IgD-negative memory B cell (primary cell): ENCODE measurements at regions not wholly inside any gene's neighbourhood (a gene's known extent, or its start where the extent isn't known, plus 50 kb on each side); places are given as distances from the start of the nearest gene placed in this dataset.
"Not testable (repeated sequence)": the region's sequence is repeated elsewhere in the genome, so short reads cannot be mapped to it uniquely, and the experiment has no call there.

Source experiments
- H3K27ac Mint-ChIP-seq, 3 donors: one replicate each; pipeline ENCODE4 v1.8.0; 2020 to 2022; ENCODE audit warnings: mild to moderate bottlenecking in 3 of 3, mixed read lengths in 3 of 3, moderate library complexity in 1 of 3
- H3K27me3 Mint-ChIP-seq: one replicate; pipeline ENCODE4 v1.8.0; 2021; ENCODE audit warnings: mixed read lengths
- H3K36me3 Mint-ChIP-seq: one replicate; pipeline ENCODE4 v1.8.0; 2020; ENCODE audit warnings: mild to moderate bottlenecking, mixed read lengths
- H3K4me1 Mint-ChIP-seq, 3 donors: one replicate each; pipeline ENCODE4 v1.8.0; 2020 to 2022; ENCODE audit warnings: mixed read lengths in 3 of 3, mild to moderate bottlenecking in 1 of 3
- H3K4me3 Mint-ChIP-seq, 4 donors: one replicate each; pipeline ENCODE4 v1.8.0; 2020 to 2022; ENCODE audit warnings: mild to moderate bottlenecking in 4 of 4, mixed read lengths in 4 of 4, moderate library complexity in 3 of 4
- H3K9me3 Mint-ChIP-seq, 3 donors: one replicate each; pipeline ENCODE4 v1.8.0; 2020 to 2021; ENCODE audit warnings: mixed read lengths in 3 of 3, mild to moderate bottlenecking in 1 of 3

GRCh38 chr4:74505355-74505978, 60.5 kb downstream of the AREG start:
- H3K27me3 Mint-ChIP-seq: peaks cover 14% of the 10 kb centered on the region
- H3K27ac Mint-ChIP-seq, H3K4me1 Mint-ChIP-seq, H3K36me3 Mint-ChIP-seq, H3K9me3 Mint-ChIP-seq, H3K4me3 Mint-ChIP-seq: not testable (repeated sequence)

DNA sequence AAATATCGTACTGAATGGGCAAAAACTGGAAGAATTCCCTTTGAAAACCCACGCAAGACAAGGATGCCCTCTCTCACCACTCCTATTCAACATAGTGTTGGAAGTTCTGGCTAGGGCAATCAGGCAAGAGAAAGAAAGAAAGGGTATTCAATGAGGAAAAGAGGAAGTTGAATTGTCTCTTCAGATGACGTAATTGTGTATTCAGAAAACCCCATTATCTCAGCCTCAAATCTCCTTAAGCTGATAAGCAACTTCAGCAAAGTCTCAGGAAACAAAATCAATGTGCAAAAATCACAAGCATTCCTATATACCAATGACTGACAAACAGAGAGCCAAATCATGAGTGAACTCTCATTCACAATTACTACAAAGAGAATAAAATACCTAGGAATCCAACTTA, 64.4 kb downstream of the AREG start:
- H3K9me3 Mint-ChIP-seq, H3K27me3 Mint-ChIP-seq, H3K36me3 Mint-ChIP-seq, H3K4me1 Mint-ChIP-seq, H3K27ac Mint-ChIP-seq: not testable (repeated sequence)
- peak overlapping the region in 1 of 4 donors; percentile 13 for H3K4me3 Mint-ChIP-seq

- H3K9me3 Mint-ChIP-seq: no peaks in the 10 kb centered on the region
- H3K27ac Mint-ChIP-seq: no peak overlapping the region
- H3K4me3 Mint-ChIP-seq: no peak overlapping the region
- H3K4me1 Mint-ChIP-seq: no peaks in the 10 kb centered on the region
- H3K27me3 Mint-ChIP-seq: peaks cover 11% of the 10 kb centered on the region
- no peaks in the 10 kb centered on the region for H3K36me3 Mint-ChIP-seq
Measured at GRCh38 chr4:74516303-74516702, 71.4 kb downstream of the AREG start.

- Mint-ChIP-seq H3K9me3 (no peaks in the 10 kb centered on the region), H3K4me3 (peak overlapping the region in 1 of 4 donors; percentile 13), H3K36me3 (no peaks in the 10 kb centered on the region), H3K4me1 (no peaks in the 10 kb centered on the region), H3K27me3 (peaks cover 10% of the 10 kb centered on the region), H3K27ac (no peak overlapping the region)
Measured at GRCh38 chr4:74517996-74518395, 73.1 kb downstream of the AREG start.

GRCh38 chr4:74522251-74522991, 77.5 kb downstream of the AREG start:
- Mint-ChIP-seq H3K4me3 (no peak overlapping the region), H3K27ac (no peak overlapping the region), H3K4me1 (no peaks in the 10 kb centered on the region), H3K9me3 (no peaks in the 10 kb centered on the region), H3K27me3 (peaks cover 10% of the 10 kb centered on the region), H3K36me3 (no peaks in the 10 kb centered on the region)

GRCh38 chr4:74523096-74523495, 78.2 kb downstream of the AREG start:
- no peaks in the 10 kb centered on the region for H3K9me3 Mint-ChIP-seq
- no peaks in the 10 kb centered on the region for H3K36me3 Mint-ChIP-seq
- no peaks in the 10 kb centered on the region for H3K4me1 Mint-ChIP-seq
- H3K4me3 Mint-ChIP-seq: no peak overlapping the region
- no peak overlapping the region for H3K27ac Mint-ChIP-seq
- H3K27me3 Mint-ChIP-seq: peaks cover 9% of the 10 kb centered on the region

GRCh38 chr4:74524985-74525384, 80.0 kb downstream of the AREG start:
- Mint-ChIP-seq H3K36me3 (no peaks in the 10 kb centered on the region), H3K27ac (no peak overlapping the region), H3K9me3 (no peaks in the 10 kb centered on the region), H3K27me3 (peaks cover 8% of the 10 kb centered on the region), H3K4me1 (no peaks in the 10 kb centered on the region), H3K4me3 (no peak overlapping the region)

GRCh38 chr4:74527049-74527448, 82.1 kb downstream of the AREG start:
- H3K9me3 Mint-ChIP-seq: no peaks in the 10 kb centered on the region
- peaks cover 8% of the 10 kb centered on the region for H3K27me3 Mint-ChIP-seq
- no peak overlapping the region for H3K4me3 Mint-ChIP-seq
- H3K27ac Mint-ChIP-seq: no peak overlapping the region
- peaks cover 0 to 2% (median 0%) of the 10 kb centered on the region in 3 donors for H3K4me1 Mint-ChIP-seq
- no peaks in the 10 kb centered on the region for H3K36me3 Mint-ChIP-seq

DNA sequence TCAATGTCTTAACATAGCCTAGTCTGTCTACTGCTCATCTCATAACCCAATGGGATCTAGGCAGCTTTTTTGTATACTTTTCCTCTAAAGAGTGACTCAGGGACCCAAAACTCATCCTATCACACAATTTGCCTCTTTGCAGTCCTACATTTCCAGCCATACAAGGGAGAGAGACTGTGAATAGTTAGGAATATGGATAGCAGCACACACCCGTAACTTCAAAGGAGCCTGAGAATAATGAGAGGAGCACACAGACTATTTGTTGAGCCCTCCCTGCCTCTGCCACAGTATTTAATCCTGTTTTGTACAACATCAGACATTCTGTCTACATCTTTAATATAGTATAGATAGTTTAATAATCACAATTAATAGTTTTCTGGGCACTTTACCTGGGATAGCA, 83.2 kb downstream of the AREG start:
- Mint-ChIP-seq H3K4me3 (no peak overlapping the region), H3K27ac (no peak overlapping the region), H3K4me1 (peaks cover 0 to 2% (median 0%) of the 10 kb centered on the region in 3 donors), H3K27me3 (peaks cover 7% of the 10 kb centered on the region), H3K9me3 (no peaks in the 10 kb centered on the region), H3K36me3 (no peaks in the 10 kb centered on the region)

DNA sequence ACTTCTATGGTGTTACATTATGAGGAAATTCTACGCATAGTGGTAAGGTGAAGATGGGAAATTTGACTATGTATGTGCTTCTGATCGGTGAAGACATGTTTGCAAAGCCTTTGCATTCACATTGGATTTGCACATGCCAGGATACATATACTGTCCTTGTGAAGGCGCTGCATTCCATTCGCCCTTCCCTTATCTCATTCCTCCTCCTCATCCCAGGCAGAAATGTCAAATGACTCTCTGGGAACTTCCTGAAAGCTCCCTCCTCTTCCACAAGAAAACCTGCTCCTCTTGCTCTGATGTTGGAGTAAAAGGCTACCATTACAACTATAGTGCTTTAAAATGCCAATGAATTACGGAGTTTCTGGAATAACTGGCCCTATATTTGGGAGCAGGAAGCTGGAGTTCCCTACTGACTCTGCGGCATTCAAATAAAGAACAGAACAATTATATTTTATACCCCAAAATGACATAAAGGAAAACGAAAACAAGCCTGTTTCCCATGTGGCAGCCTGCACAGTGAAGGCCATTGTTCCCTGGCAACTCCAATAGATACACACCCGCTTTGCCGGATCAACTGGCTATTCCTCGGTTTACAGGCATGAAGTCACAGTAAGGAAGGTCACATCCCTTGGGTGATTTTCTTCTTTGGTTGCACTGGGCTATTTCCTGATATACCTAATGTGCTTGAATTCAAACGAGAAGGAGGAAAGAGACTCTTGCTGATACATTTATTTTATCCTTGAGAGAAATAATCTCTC, 84.5 kb downstream of the AREG start:
- Mint-ChIP-seq H3K4me3 (no peak overlapping the region), H3K36me3 (no peaks in the 10 kb centered on the region), H3K4me1 (peaks cover 0 to 2% (median 0%) of the 10 kb centered on the region in 3 donors), H3K9me3 (no peaks in the 10 kb centered on the region), H3K27me3 (peaks cover 7% of the 10 kb centered on the region), H3K27ac (no peak overlapping the region)

GRCh38 chr4:74531963-74532794, 87.2 kb downstream of the AREG start:
- Mint-ChIP-seq H3K9me3 (no peaks in the 10 kb centered on the region), H3K4me3 (no peak overlapping the region), H3K27me3 (peaks cover 7% of the 10 kb centered on the region), H3K4me1 (peaks cover 0 to 2% (median 0%) of the 10 kb centered on the region in 3 donors), H3K36me3 (no peaks in the 10 kb centered on the region), H3K27ac (no peak overlapping the region)

DNA sequence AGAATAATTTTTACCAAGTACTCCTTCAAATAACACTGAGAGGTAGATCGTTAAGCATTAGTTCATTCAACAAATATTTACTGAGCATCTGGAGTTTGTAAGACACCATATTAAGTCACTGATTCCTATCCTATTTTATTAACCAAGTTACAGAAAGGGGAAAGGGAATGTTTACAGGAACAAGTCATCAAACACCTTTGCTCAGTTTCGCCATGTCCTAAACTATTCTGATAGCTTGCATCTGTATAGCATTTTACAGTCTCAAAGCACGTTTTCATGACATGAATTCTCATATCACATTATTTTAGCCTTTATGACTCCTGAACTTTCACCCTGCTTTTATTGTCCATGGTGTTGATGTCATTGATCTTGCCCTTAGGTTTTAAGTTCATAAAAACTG, 89.2 kb downstream of the AREG start:
- H3K27ac Mint-ChIP-seq: no peak overlapping the region
- H3K4me1 Mint-ChIP-seq: peaks cover 0 to 2% (median 0%) of the 10 kb centered on the region in 3 donors
- H3K9me3 Mint-ChIP-seq: no peaks in the 10 kb centered on the region
- no peak overlapping the region for H3K4me3 Mint-ChIP-seq
- H3K27me3 Mint-ChIP-seq: peaks cover 7% of the 10 kb centered on the region
- no peaks in the 10 kb centered on the region for H3K36me3 Mint-ChIP-seq

DNA sequence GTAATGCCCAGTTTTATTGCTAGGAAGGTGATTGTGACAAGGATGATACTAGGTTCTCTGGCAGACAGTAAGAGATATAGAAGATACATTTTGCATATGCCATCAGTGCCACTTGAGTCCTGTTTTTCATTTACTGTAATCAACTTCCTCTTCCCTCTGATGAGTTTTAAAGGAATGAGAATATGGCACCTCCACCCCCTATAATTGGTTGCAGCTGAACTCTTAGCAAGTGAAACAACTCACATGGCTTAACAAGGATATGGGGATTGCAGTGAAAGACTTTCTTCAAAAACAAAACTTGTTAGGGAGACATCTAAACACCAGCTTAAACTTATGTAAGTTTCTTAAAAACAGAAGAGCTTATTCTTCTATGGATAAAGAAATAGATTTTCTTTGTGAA, 90.0 kb downstream of the AREG start:
- Mint-ChIP-seq H3K4me1 (peaks cover 0 to 2% (median 0%) of the 10 kb centered on the region in 3 donors), H3K4me3 (no peak overlapping the region)

GRCh38 chr4:74535512-74535911, 90.6 kb downstream of the AREG start:
- H3K27ac Mint-ChIP-seq: no peak overlapping the region
- H3K27me3 Mint-ChIP-seq: peaks cover 4% of the 10 kb centered on the region
- no peaks in the 10 kb centered on the region for H3K9me3 Mint-ChIP-seq
- no peaks in the 10 kb centered on the region for H3K36me3 Mint-ChIP-seq
- peaks cover 0 to 2% (median 0%) of the 10 kb centered on the region in 3 donors for H3K4me1 Mint-ChIP-seq
- no peak overlapping the region for H3K4me3 Mint-ChIP-seq

More for the DNA sequence above, 90.0 kb downstream of the AREG start:
- Mint-ChIP-seq H3K27me3 (peaks cover 4% of the 10 kb centered on the region), H3K9me3 (no peaks in the 10 kb centered on the region), H3K27ac (no peak overlapping the region), H3K36me3 (no peaks in the 10 kb centered on the region)

DNA sequence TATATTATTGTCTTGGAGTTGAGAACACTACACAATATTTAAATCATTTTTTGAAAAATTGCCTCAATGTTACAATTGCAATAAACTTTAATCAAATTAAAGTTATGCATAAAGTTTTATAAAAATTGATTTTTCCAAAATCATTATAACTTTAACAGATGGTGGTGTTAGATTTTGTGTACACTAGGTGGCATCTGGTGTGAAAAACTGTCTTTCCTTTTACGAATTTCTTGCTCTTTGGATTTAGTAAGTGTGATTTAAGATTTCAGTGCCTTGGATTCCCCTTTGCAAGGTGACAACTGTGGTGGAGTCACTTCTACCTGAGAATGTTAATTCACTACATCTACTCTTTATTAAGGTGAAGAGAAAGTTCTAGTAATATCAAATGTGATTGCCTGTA, 91.6 kb downstream of the AREG start:
- Mint-ChIP-seq H3K4me3 (no peak overlapping the region), H3K27ac (no peak overlapping the region), H3K36me3 (no peaks in the 10 kb centered on the region), H3K9me3 (no peaks in the 10 kb centered on the region), H3K4me1 (peaks cover 0 to 2% (median 0%) of the 10 kb centered on the region in 3 donors), H3K27me3 (peaks cover 4% of the 10 kb centered on the region)
